ENCODE measurements at regions not wholly inside any gene's neighbourhood (a gene's known extent, or its start where the extent isn't known, plus 50 kb on each side); places are given as distances from the start of the nearest gene placed in this dataset.

DNA sequence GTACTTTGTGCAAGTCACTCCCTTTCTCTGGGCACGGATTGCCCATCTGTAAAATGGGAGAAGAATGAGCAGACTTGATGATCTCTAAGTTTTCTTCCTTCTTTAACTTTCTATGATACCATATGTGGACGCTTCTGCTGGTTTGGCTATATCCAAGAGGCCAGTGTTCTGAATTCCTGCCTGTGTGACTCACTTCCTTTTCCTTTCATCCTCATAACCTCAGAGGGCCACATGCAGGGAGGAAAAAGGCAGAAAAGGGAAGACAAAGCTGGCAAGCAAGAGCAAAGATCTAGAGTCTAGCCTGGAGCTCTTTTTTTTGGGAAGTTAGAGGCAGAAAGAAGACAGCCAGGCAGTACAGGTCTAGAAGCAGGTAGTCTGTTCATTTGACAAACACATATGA lies 151.2 kb downstream of the OMA1 start:
- peaks cover 25% of the 10 kb centered on the region for H3K4me1 Mint-ChIP-seq (ENCODE audit: unreplicated experiment)
- H3K27ac Mint-ChIP-seq: no peak overlapping the region
- no peak for DNase-seq (ENCODE audit: extremely low spot score, unreplicated experiment)

DNA sequence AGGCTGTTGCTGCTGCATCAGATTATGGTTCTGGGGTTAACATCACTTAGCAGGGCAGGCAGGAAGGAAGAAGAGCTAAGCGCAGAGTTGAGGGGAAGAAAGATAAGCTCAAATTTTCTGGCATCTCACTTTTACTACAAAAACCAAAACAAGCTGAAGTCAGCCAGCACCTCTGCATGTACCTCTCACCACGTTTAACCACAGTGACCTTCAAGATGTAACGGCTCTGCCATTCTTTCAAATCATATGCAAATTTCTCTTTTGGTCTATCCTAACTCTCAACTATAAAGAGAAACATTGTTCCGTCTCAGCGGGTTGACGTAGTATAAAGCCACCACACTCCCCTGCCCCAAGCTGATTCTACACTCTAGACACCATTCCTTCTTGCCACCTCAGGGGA lies 154.4 kb downstream of the OMA1 start:
- Mint-ChIP-seq H3K4me1 (ENCODE audit: unreplicated experiment) (peaks cover 20% of the 10 kb centered on the region), H3K27me3 (peaks cover 7% of the 10 kb centered on the region), H3K36me3 (no peaks in the 10 kb centered on the region)

More for the DNA sequence above, 151.2 kb downstream of the OMA1 start:
- Mint-ChIP-seq H3K27me3 (peaks cover 6% of the 10 kb centered on the region), H3K4me3 (no peak overlapping the region), H3K36me3 (no peaks in the 10 kb centered on the region), H3K9me3 (no peaks in the 10 kb centered on the region)
- TF ChIP-seq, protein P1, sequence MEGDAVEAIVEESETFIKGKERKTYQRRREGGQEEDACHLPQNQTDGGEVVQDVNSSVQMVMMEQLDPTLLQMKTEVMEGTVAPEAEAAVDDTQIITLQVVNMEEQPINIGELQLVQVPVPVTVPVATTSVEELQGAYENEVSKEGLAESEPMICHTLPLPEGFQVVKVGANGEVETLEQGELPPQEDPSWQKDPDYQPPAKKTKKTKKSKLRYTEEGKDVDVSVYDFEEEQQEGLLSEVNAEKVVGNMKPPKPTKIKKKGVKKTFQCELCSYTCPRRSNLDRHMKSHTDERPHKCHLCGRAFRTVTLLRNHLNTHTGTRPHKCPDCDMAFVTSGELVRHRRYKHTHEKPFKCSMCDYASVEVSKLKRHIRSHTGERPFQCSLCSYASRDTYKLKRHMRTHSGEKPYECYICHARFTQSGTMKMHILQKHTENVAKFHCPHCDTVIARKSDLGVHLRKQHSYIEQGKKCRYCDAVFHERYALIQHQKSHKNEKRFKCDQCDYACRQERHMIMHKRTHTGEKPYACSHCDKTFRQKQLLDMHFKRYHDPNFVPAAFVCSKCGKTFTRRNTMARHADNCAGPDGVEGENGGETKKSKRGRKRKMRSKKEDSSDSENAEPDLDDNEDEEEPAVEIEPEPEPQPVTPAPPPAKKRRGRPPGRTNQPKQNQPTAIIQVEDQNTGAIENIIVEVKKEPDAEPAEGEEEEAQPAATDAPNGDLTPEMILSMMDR (conservative IDR thresholded peaks at IDR 0.05): no peak

DNA sequence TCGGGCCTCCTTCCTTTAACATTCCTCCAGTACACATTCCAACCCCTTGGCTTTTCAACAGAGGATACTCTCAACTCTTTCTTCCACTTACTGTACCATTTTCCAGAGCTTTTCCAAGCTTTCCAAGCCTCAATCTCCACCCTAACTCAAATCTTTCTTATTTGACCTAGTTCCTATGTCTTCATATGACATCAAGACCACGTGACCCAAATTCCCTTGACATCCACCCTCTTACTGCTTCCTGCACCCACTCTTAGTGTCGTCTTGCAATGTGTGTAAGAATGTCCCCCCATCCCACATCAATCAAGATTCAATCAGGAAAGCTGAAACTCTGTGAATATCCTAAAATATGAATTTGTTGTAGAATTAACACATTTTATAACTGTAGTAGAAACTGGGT lies 155.0 kb downstream of the OMA1 start:
- peaks cover 18% of the 10 kb centered on the region for H3K4me1 Mint-ChIP-seq (ENCODE audit: unreplicated experiment)

More for the DNA sequence above, 154.4 kb downstream of the OMA1 start:
- TF ChIP-seq, protein P1 (conservative IDR thresholded peaks at IDR 0.05): no peak
- H3K4me3 Mint-ChIP-seq: no peak overlapping the region
- H3K27ac Mint-ChIP-seq: no peak overlapping the region
- no peaks in the 10 kb centered on the region for H3K9me3 Mint-ChIP-seq
- DNase-seq (ENCODE audit: extremely low spot score, unreplicated experiment): no peak

DNA sequence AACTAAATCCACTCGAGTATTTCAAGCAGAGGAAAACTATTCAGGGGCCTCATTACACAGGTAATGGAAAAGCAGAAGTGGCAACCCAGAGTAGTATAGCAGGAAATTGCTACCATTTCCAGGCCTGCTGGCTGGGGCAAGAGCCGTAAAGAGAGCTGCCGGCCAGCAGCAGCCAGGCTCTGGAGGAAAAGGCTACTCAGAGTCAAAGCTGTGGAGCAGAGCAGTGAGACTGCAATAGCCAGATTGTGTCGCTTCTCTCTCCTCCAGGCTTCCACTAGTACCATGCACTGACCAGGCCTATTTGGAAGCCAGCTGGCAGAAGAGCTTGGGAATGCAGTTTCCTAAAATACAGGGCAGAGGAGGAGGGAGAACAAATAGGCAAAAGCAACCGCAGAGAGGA lies 155.5 kb downstream of the OMA1 start:
- no peak overlapping the region for H3K27ac Mint-ChIP-seq
- H3K4me1 Mint-ChIP-seq (ENCODE audit: unreplicated experiment): peaks cover 14% of the 10 kb centered on the region
- no peaks in the 10 kb centered on the region for H3K9me3 Mint-ChIP-seq
- no peak for DNase-seq (ENCODE audit: extremely low spot score, unreplicated experiment)
- no peaks in the 10 kb centered on the region for H3K36me3 Mint-ChIP-seq
- H3K4me3 Mint-ChIP-seq: no peak overlapping the region
- H3K27me3 Mint-ChIP-seq: peaks cover 8% of the 10 kb centered on the region
- TF ChIP-seq, protein P1 (conservative IDR thresholded peaks at IDR 0.05): no peak

More for the DNA sequence above, 155.0 kb downstream of the OMA1 start:
- TF ChIP-seq, protein P1 (conservative IDR thresholded peaks at IDR 0.05): no peak
- DNase-seq (ENCODE audit: extremely low spot score, unreplicated experiment): no peak
- Mint-ChIP-seq H3K4me3 (no peak overlapping the region), H3K36me3 (no peaks in the 10 kb centered on the region), H3K27me3 (peaks cover 8% of the 10 kb centered on the region), H3K27ac (no peak overlapping the region), H3K9me3 (no peaks in the 10 kb centered on the region)

DNA sequence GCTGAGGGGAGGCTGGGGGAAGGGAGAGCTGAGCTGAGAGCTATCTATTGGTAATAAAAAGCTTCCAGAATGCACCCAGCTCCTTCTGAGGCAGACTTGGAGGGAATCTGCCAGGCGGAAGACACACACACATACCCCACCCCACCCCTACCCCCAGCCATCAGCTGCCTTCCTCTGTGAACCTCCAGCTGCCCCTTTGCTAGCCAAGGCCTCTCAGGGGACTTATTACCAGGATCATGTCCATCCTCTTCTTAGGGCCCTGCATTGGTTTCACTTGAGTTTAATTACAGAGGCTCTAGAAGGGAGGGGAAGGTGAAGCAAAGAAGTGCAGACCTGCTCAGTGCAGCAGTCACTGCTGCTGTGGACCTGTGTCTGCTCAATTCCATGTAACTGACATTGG lies 156.4 kb downstream of the OMA1 start:
- Mint-ChIP-seq H3K4me3 (no peak overlapping the region), H3K36me3 (no peaks in the 10 kb centered on the region), H3K27ac (no peak overlapping the region), H3K9me3 (no peaks in the 10 kb centered on the region), H3K27me3 (peaks cover 3% of the 10 kb centered on the region), H3K4me1 (ENCODE audit: unreplicated experiment) (peaks cover 4% of the 10 kb centered on the region)
- TF ChIP-seq, protein P1 (conservative IDR thresholded peaks at IDR 0.05): no peak
- no peak for DNase-seq (ENCODE audit: extremely low spot score, unreplicated experiment)

DNA sequence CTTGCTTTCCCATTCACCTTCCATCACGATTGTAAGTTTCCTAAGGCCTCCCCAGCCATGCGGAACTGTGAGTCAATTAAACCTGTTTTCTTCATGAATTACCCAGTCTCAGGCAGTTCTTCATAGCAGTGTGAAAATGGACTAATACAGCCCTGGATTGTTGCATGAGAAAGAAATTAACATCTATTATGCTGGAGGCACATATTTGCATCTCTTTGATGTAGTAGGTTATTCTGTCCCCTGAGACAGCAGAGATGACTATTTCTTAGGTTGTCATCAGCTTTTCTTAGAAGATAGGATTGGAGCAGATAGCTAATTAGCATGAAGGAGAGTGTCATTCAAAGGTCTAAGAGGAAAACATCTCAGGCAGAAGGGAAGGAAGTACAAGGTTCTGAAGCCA lies 166.2 kb downstream of the OMA1 start:
- Mint-ChIP-seq H3K36me3 (no peaks in the 10 kb centered on the region), H3K4me3 (no peak overlapping the region), H3K4me1 (ENCODE audit: unreplicated experiment) (no peaks in the 10 kb centered on the region), H3K27ac (no peak overlapping the region), H3K9me3 (peaks cover 5% of the 10 kb centered on the region), H3K27me3 (no peaks in the 10 kb centered on the region)
- DNase-seq (ENCODE audit: extremely low spot score, unreplicated experiment): no peak
- TF ChIP-seq, protein P1 (conservative IDR thresholded peaks at IDR 0.05): no peak
